ENCODE measurements at regions not wholly inside any gene's neighbourhood (a gene's known extent, or its start where the extent isn't known, plus 50 kb on each side); places are given as distances from the start of the nearest gene placed in this dataset.
"Not testable (repeated sequence)": the region's sequence is repeated elsewhere in the genome, so short reads cannot be mapped to it uniquely, and the experiment has no call there.

- DNase-seq (ENCODE audit: low read depth in 3 of 3, low spot score in 2 of 3): no peak
Observed at GRCh38 chrX:127190381-127190780, 370.9 kb downstream of the PRR32 start.

GRCh38 chrX:127207326-127207725, 387.8 kb downstream of the PRR32 start:
- no peak for DNase-seq (ENCODE audit: low read depth in 3 of 3, low spot score in 2 of 3)

- DNase-seq (ENCODE audit: low read depth in 3 of 3, low spot score in 2 of 3): not testable (repeated sequence)
Observed at GRCh38 chrX:127221821-127222220, 402.3 kb downstream of the PRR32 start.

- no peak for DNase-seq (ENCODE audit: low read depth in 3 of 3, low spot score in 2 of 3)
Observed at GRCh38 chrX:127243654-127244053, 424.1 kb downstream of the PRR32 start.

GRCh38 chrX:127259742-127260141, 440.2 kb downstream of the PRR32 start:
- DNase-seq (ENCODE audit: low read depth in 3 of 3, low spot score in 2 of 3): no peak

- no peak for DNase-seq (ENCODE audit: low read depth in 3 of 3, low spot score in 2 of 3)
Observed at GRCh38 chrX:127276326-127276725, 456.8 kb downstream of the PRR32 start.

- no peak for DNase-seq (ENCODE audit: low read depth in 3 of 3, low spot score in 2 of 3)
Observed at GRCh38 chrX:127300511-127300910, 481.0 kb downstream of the PRR32 start.

- DNase-seq (ENCODE audit: low read depth in 3 of 3, low spot score in 2 of 3): no peak
Observed at GRCh38 chrX:127302841-127303240, 483.3 kb downstream of the PRR32 start.

- DNase-seq (ENCODE audit: low read depth in 3 of 3, low spot score in 2 of 3): no peak
Observed at GRCh38 chrX:127305013-127305412, 485.5 kb downstream of the PRR32 start.

- no peak for DNase-seq (ENCODE audit: low read depth in 3 of 3, low spot score in 2 of 3)
Observed at GRCh38 chrX:127306262-127306661, 486.7 kb downstream of the PRR32 start.

- DNase-seq (ENCODE audit: low read depth in 3 of 3, low spot score in 2 of 3): no peak
Observed at GRCh38 chrX:127313635-127314034, 494.1 kb downstream of the PRR32 start.

GRCh38 chrX:127317159-127317558, 497.6 kb downstream of the PRR32 start:
- no peak for DNase-seq (ENCODE audit: low read depth in 3 of 3, low spot score in 2 of 3)

GRCh38 chrX:127324128-127324527, 504.6 kb downstream of the PRR32 start:
- no peak for DNase-seq (ENCODE audit: low read depth in 3 of 3, low spot score in 2 of 3)

Data from right renal cortex interstitium (tissue), 3 donors.